Middle frontal gyrus (tissue), 1 donor: ENCODE measurements at regions not wholly inside any gene's neighbourhood (a gene's known extent, or its start where the extent isn't known, plus 50 kb on each side); places are given as distances from the start of the nearest gene placed in this dataset.
A peak's percentile ranks its signal among the peaks of the same experiment; 100 is the strongest.

Experiments
- DNase-seq: peaks from one replicate; pipeline ENCODE4 v3.0.0-alpha.2; 2015; ENCODE audit warnings: low spot score; ENCODE audit errors: extremely low spot score

DNA sequence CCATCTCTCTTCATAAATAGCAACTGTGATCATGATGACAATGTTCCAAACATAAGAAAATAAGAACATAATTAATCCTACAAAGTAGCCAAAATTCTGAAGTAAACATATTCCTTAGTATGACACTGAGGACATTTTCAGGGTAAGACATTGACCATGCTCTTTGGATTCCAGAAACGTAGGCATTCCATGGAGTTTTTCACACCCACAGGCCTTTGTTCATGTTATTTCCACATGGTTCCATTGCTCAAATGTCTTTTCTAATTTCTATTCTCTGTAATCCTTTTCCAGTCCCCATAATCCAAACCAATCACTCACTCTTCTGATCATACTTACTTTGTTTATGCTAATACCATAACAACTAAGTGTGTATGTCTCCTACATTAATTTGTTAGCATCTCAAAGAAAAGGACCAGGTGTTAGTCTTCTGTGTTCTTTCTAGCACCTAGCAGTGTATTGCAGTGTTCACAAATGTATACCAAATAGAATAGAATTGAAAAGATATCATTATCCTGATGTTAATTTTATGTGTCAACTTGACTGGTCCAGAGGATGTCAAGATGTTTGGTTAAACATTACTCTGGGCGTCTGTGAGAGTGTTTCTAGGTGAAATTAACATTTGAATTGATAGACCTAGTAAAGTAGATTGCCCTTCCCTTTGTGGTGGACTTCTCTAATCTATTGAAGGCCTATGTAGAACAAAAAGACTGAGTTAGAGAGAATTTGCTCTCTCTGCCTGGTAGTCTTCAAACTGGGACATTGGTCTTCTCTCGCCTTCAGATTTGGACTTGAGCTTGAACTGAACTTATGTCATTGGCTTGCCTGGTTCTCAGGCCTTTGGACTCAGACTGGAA lies 516.6 kb downstream of the PTPRC start:
- no peak for DNase-seq

DNA sequence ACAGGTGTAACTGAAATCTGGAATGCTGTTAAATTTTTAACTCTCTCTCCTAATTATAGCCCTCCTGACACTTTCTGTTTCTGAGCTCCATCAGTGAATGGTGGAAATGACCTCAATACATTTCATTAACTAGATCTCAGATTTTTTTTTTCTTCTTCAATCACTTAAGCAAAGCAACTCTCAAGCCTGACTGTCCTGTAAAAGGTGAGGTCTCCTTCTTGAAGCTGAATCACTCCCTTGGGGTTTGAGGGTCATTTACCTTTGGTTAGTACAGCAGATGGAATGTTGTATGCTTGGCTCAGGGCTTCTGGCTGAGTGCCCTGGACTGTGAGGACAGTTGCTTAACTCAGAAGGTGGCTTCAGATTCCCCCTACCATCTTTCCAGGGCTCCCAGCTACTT lies 518.7 kb downstream of the PTPRC start:
- DNase-seq: no peak

DNA sequence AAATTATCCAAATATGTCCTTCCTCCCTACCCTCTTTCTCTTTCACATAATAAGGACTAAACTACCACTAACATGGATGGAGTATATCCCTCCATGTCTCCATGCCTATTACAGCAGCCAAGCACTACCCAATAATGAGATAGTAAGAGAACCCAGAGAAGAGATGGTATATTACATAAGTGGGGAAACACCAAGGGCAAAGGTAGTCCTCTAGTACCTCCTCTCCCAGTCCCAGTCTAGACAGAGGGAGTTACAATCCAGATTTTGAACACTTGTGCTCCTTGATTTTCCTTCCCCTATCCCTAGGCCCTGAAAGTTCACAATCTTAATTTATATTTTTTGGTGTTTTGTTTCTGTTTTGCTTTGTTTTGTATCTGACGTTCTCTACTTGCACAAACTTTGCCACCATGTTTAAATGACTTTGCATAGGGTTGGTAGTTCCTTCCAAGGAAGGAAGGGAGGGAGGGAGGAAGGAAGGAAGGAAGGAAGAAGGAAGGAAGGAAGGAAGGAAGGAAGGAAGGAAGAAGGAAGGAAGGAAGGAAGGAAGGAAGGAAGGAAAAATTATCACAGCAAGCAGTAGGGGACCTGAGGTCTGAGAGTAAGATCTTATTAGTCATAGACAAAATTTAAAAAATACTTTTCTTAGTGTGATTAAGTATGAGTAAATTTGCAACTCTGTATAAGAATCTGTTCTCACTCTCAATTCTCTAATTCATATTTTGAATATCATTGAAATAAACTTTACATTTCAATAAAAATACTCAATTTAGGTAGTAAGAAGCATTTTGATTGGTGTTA lies 521.9 kb downstream of the PTPRC start:
- DNase-seq: no peak

- no peak for DNase-seq
Observed at GRCh38 chr1:199161319-199161680, 522.5 kb downstream of the PTPRC start.

- DNase-seq: no peak
Observed at GRCh38 chr1:199161766-199162303, 523.0 kb downstream of the PTPRC start.

DNA sequence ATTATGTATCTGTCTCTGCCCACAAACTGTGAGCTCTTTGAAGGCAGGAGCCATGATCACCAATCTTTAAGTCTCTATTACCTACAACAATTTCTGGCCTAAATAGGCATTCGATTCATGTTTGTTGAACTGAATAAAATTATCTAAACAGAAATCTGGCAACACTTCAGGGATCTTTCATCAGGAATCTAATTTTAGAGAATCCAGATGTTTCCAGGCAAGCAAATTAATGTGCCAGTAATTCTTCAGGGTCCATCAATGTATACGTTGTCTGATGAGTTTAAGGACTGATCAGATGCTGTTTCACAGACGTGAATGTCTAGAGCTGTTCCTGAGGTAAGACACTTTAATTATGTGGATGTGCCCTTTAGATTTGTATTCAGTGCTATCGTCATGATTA lies 524.4 kb downstream of the PTPRC start:
- no peak for DNase-seq

- DNase-seq: no peak
Observed at GRCh38 chr1:199163670-199164069, 524.8 kb downstream of the PTPRC start.

DNA sequence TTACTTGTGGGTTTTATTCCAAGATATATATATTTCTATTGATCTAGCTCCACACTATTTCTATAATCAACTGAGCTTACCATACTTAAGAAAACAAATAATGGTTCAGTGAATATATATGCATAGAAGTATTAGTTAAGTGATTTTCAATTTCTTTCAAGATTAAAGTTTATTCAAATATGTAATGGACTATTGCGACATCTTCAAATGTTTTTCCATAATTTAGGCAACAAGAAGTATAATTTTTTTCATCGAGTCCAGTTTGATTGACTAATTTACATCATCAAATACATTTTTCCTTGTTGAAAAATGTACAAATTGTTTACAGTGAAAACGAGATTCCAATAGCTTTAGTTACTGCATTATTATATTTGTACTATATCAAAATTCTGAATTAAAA lies 528.6 kb downstream of the PTPRC start:
- no peak for DNase-seq

DNA sequence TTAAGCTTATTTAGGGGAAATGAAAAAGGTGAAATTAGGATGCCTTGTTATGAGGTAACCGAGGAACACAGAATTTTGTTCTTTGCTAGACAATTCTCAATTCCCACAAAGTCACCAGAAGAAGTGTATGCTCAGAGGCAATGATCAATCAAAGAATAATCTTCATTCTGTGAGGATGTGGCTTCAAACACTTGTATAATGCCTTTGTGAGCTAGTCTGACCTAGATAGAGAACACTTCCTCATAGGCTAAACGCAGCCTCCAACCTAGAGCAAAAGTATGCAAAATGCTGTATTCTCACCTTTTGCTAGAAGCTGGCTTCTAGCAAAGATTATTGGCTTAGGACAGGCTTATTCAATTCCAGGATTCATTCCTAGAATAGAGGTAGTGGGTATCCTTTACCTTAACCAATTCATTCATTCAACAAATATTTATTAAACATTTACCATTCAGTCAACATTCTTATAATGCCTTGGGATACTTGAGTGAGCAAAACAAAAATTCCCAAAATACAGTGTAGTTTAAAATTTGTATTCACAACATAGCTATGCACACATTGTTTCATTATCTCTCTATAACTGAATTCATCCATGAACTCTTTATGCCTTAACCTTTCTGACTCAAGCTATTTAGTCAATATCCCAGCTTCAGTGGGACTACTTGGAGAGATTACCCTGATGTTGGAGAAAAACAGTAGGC lies 530.2 kb downstream of the PTPRC start:
- no peak for DNase-seq

DNA sequence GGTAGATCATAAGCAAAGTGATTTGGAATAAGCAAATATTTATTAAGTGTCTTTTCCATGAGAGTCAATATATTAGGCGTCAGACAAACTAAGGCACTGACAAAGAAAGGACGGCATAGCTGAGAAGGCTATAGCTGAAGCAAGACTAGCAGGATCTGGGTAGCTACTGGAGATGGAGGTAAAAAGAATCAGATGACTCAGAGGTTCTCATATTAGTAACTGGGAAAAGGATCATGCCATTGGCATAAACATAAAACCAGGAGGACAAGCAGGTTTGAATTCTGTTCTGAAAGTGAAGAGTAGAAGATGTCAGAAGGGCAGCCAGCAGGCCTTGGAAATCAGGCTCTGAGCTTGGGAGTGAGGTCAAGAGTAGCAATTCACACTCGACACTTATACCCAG lies 531.9 kb downstream of the PTPRC start:
- DNase-seq: no peak

GRCh38 chr1:199172171-199173124 lies 533.6 kb downstream of the PTPRC start:
- DNase-seq: no peak

DNA sequence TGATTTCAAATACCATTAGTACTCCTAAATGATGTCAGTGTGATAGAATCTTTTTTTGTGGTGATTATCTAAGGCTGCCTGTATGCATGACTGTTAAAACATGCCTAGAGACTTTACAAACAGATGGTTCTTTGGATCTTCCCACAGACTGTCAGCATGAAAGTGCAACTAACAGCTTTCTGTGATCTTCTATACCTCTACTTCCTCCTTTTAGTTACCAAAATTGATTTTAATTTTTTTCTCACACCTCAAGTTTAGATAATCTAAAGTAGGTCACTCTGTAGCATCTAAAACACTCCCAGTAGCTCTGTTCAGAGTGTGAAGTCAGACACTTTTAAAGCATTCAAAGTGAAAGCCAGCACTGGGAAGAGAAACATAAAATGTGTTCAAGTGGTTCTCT lies 534.5 kb downstream of the PTPRC start:
- DNase-seq: peak; percentile 37

GRCh38 chr1:199174336-199174735 lies 535.5 kb downstream of the PTPRC start:
- no peak for DNase-seq

DNA sequence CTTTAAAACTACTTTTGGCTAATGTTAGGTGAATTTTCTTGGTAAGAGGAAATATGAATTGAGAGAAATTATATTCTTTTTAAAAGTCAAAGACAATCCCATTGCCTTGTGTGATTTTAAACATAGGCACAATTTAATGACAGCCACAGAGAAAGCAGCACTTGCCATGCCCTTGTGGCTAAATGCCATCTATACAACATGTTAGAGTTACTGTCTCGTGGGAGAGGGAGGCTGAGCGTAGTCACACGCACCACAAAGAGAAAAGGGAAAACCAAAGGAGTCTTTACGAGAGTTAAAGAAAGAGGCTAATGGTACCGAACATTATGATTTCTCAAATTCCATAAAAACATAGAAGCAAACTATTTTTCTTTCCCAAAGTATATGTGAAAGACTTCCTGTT lies 537.9 kb downstream of the PTPRC start:
- DNase-seq: no peak

GRCh38 chr1:199177241-199177640 lies 538.4 kb downstream of the PTPRC start:
- no peak for DNase-seq

- no peak for DNase-seq
Observed at GRCh38 chr1:199178646-199179045, 539.8 kb downstream of the PTPRC start.

DNA sequence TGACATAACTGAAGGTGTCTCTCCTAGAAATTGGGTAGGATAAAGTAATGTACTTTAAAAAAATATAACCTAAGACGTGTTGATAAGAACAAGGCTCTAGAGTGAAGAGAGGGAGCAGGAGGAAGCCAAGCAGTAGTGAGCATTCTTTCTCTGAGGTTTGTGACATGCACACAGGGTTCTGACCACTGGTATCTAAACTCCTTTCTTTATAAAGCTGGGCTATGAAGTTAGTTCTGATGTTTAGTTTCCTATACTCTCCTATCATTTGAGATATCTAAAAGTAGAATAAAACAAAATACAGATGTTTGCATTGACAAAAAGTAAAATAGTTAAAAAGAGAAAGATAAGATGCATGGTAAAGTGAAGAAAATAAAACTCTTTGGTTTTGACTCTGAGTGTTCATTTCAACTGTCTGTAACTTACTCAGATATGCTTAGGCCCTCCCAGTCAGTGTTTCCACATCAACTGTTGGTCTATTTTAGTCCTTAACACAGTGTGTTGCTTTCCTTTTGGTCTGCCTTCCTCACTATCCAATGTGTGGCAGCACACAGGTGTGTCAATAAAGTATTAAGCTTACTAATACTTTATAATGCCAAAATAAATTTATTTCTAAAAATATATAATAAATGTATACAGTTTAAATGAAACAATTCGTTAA lies 543.5 kb downstream of the PTPRC start:
- DNase-seq: no peak

GRCh38 chr1:199184180-199184579 lies 545.3 kb downstream of the PTPRC start:
- no peak for DNase-seq

- no peak for DNase-seq
Observed at GRCh38 chr1:199194862-199195261, 556.0 kb downstream of the PTPRC start.

GRCh38 chr1:199197695-199198094 lies 558.9 kb downstream of the PTPRC start:
- no peak for DNase-seq
